ENCODE measurements at regions not wholly inside any gene's neighbourhood (a gene's known extent, or its start where the extent isn't known, plus 50 kb on each side); places are given as distances from the start of the nearest gene placed in this dataset.

GRCh38 chr2:187013058-187013457, 164.1 kb upstream of the ZSWIM2 start:
- no peak for ATAC-seq
- POLR2A ChIA-PET: no interaction called here
- Mint-ChIP-seq H3K27ac (no peak overlapping the region), H3K27me3 (peaks cover 0 to 1% (median 0%) of the 10 kb centered on the region in 5 donors), H3K4me1 (no peaks in the 10 kb centered on the region), H3K36me3 (no peaks in the 10 kb centered on the region), H3K9me3 (peaks cover 0 to 10% (median 0%) of the 10 kb centered on the region in 9 donors), H3K4me3 (no peak overlapping the region)
- no peak for DNase-seq

GRCh38 chr2:187011206-187011832, 162.3 kb upstream of the ZSWIM2 start:
- DNase-seq (no peak), ATAC-seq (no peak)
- Mint-ChIP-seq H3K27me3 (peaks cover 0 to 1% (median 0%) of the 10 kb centered on the region in 5 donors), H3K4me3 (no peak overlapping the region), H3K36me3 (no peaks in the 10 kb centered on the region), H3K27ac (no peak overlapping the region), H3K4me1 (no peaks in the 10 kb centered on the region), H3K9me3 (no peaks in the 10 kb centered on the region)
- POLR2A ChIA-PET: no interaction called here

GRCh38 chr2:187009483-187010239, 160.7 kb upstream of the ZSWIM2 start:
- no peak overlapping the region for H3K4me3 Mint-ChIP-seq
- no peaks in the 10 kb centered on the region for H3K9me3 Mint-ChIP-seq
- H3K27me3 Mint-ChIP-seq: no peaks in the 10 kb centered on the region
- no peaks in the 10 kb centered on the region for H3K36me3 Mint-ChIP-seq
- H3K27ac Mint-ChIP-seq: no peak overlapping the region
- POLR2A ChIA-PET: no interaction called here
- DNase-seq (no peak), ATAC-seq (no peak)
- H3K4me1 Mint-ChIP-seq: no peaks in the 10 kb centered on the region

- peaks cover 0 to 3% (median 0%) of the 10 kb centered on the region in 9 donors for H3K9me3 Mint-ChIP-seq
- H3K27ac Mint-ChIP-seq: no peak overlapping the region
- ATAC-seq: no peak
Measured at GRCh38 chr2:187008111-187008510, 159.1 kb upstream of the ZSWIM2 start.

GRCh38 chr2:187003611-187004010, 154.6 kb upstream of the ZSWIM2 start:
- Mint-ChIP-seq H3K4me3 (peak overlapping the region in 2 of 10 donors; percentile 18 to 20), H3K27ac (no peak overlapping the region), H3K36me3 (no peaks in the 10 kb centered on the region), H3K4me1 (no peaks in the 10 kb centered on the region), H3K9me3 (peaks cover 0 to 3% (median 0%) of the 10 kb centered on the region in 9 donors), H3K27me3 (peaks cover 0 to 10% (median 0%) of the 10 kb centered on the region in 5 donors)
- DNase-seq: no peak
- POLR2A ChIA-PET: no interaction called here
- ATAC-seq: no peak

More at GRCh38 chr2:187008111-187008510, 159.1 kb upstream of the ZSWIM2 start:
- Mint-ChIP-seq H3K36me3 (no peaks in the 10 kb centered on the region), H3K27me3 (no peaks in the 10 kb centered on the region), H3K4me3 (no peak overlapping the region), H3K4me1 (no peaks in the 10 kb centered on the region)
- POLR2A ChIA-PET: no interaction called here
- DNase-seq: no peak

GRCh38 chr2:187003038-187003554, 154.1 kb upstream of the ZSWIM2 start:
- H3K9me3 Mint-ChIP-seq: peaks cover 0 to 3% (median 0%) of the 10 kb centered on the region in 9 donors
- H3K4me3 Mint-ChIP-seq: peak overlapping the region in 3 of 10 donors; percentile 20 to 62 (median 57)
- POLR2A ChIA-PET: no interaction called here
- H3K4me1 Mint-ChIP-seq: no peaks in the 10 kb centered on the region
- H3K27me3 Mint-ChIP-seq: peaks cover 0 to 10% (median 0%) of the 10 kb centered on the region in 5 donors
- ATAC-seq: no peak
- H3K27ac Mint-ChIP-seq: no peak overlapping the region
- DNase-seq: no peak
- H3K36me3 Mint-ChIP-seq: no peaks in the 10 kb centered on the region

GRCh38 chr2:187002242-187002641, 153.3 kb upstream of the ZSWIM2 start:
- POLR2A ChIA-PET: no interaction called here
- DNase-seq (no peak), ATAC-seq (no peak)
- Mint-ChIP-seq H3K9me3 (peaks cover 0 to 4% (median 0%) of the 10 kb centered on the region in 9 donors), H3K4me1 (no peaks in the 10 kb centered on the region), H3K27ac (no peak overlapping the region), H3K27me3 (peaks cover 0 to 10% (median 0%) of the 10 kb centered on the region in 5 donors), H3K36me3 (no peaks in the 10 kb centered on the region), H3K4me3 (no peak overlapping the region)

GRCh38 chr2:187001248-187001647, 152.3 kb upstream of the ZSWIM2 start:
- DNase-seq (no peak), ATAC-seq (no peak)
- Mint-ChIP-seq H3K27ac (no peak overlapping the region), H3K9me3 (peaks cover 0 to 4% (median 0%) of the 10 kb centered on the region in 9 donors), H3K36me3 (no peaks in the 10 kb centered on the region), H3K4me3 (no peak overlapping the region), H3K4me1 (no peaks in the 10 kb centered on the region), H3K27me3 (peaks cover 0 to 10% (median 0%) of the 10 kb centered on the region in 5 donors)
- POLR2A ChIA-PET: no interaction called here

- H3K36me3 Mint-ChIP-seq: no peaks in the 10 kb centered on the region
- ATAC-seq (no peak), DNase-seq (no peak)
- no peak overlapping the region for H3K27ac Mint-ChIP-seq
- no peak overlapping the region for H3K4me3 Mint-ChIP-seq
- H3K27me3 Mint-ChIP-seq: peaks cover 0 to 2% (median 0%) of the 10 kb centered on the region in 5 donors
- peaks cover 0 to 11% (median 3%) of the 10 kb centered on the region in 9 donors for H3K9me3 Mint-ChIP-seq
- POLR2A ChIA-PET: no interaction called here
- H3K4me1 Mint-ChIP-seq: no peaks in the 10 kb centered on the region
Measured at GRCh38 chr2:186995092-186995491, 146.1 kb upstream of the ZSWIM2 start.

GRCh38 chr2:186992597-186992996, 143.6 kb upstream of the ZSWIM2 start:
- H3K36me3 Mint-ChIP-seq: peaks cover 0 to 4% (median 0%) of the 10 kb centered on the region in 3 donors
- DNase-seq (no peak), ATAC-seq (no peak)
- H3K9me3 Mint-ChIP-seq: peaks cover 0 to 23% (median 9%) of the 10 kb centered on the region in 9 donors
- POLR2A ChIA-PET: no interaction called here
- no peak overlapping the region for H3K27ac Mint-ChIP-seq
- H3K4me1 Mint-ChIP-seq: no peaks in the 10 kb centered on the region
- no peak overlapping the region for H3K4me3 Mint-ChIP-seq
- H3K27me3 Mint-ChIP-seq: peaks cover 0 to 8% (median 1%) of the 10 kb centered on the region in 5 donors

GRCh38 chr2:186991766-186992417, 142.9 kb upstream of the ZSWIM2 start:
- no peak overlapping the region for H3K27ac Mint-ChIP-seq
- POLR2A ChIA-PET: no interaction called here
- no peak overlapping the region for H3K4me3 Mint-ChIP-seq
- peaks cover 0 to 23% (median 9%) of the 10 kb centered on the region in 9 donors for H3K9me3 Mint-ChIP-seq
- DNase-seq: no peak
- peaks cover 0 to 8% (median 1%) of the 10 kb centered on the region in 5 donors for H3K27me3 Mint-ChIP-seq
- H3K4me1 Mint-ChIP-seq: no peaks in the 10 kb centered on the region
- ATAC-seq: no peak
- H3K36me3 Mint-ChIP-seq: peaks cover 0 to 4% (median 0%) of the 10 kb centered on the region in 3 donors

GRCh38 chr2:186984966-186985365, 136.0 kb upstream of the ZSWIM2 start:
- Mint-ChIP-seq H3K27ac (no peak overlapping the region), H3K36me3 (peaks cover 0 to 4% (median 0%) of the 10 kb centered on the region in 3 donors), H3K9me3 (peaks cover 0 to 37% (median 10%) of the 10 kb centered on the region in 9 donors), H3K4me1 (no peaks in the 10 kb centered on the region), H3K27me3 (peaks cover 0 to 8% (median 0%) of the 10 kb centered on the region in 5 donors), H3K4me3 (no peak overlapping the region)
- POLR2A ChIA-PET: no interaction called here
- DNase-seq (no peak), ATAC-seq (no peak)

- Mint-ChIP-seq H3K4me3 (no peak overlapping the region), H3K27me3 (peaks cover 0 to 6% (median 0%) of the 10 kb centered on the region in 5 donors), H3K4me1 (no peaks in the 10 kb centered on the region), H3K27ac (peak overlapping the region in 1 of 10 donors; percentile 12), H3K36me3 (peaks cover 0 to 4% (median 0%) of the 10 kb centered on the region in 3 donors), H3K9me3 (peaks cover 0 to 33% (median 10%) of the 10 kb centered on the region in 9 donors)
- POLR2A ChIA-PET: no interaction called here
- ATAC-seq: no peak
- no peak for DNase-seq
Measured at GRCh38 chr2:186984481-186984880, 135.5 kb upstream of the ZSWIM2 start.

All from naive thymus-derived CD8-positive, alpha-beta T cell (primary cell).